ENCODE measurements at regions not wholly inside any gene's neighbourhood (a gene's known extent, or its start where the extent isn't known, plus 50 kb on each side); places are given as distances from the start of the nearest gene placed in this dataset.

GRCh38 chr11:70522593-70523311 lies 124.4 kb downstream of the CTTN start:
- TF ChIP-seq CTCF (IDR thresholded peaks at IDR 0.05), result no peak
- no peaks in the 10 kb centered on the region for H3K4me1 ChIP-seq
- no peaks in the 10 kb centered on the region for H3K9me3 ChIP-seq
- WGBS, 3 donors, result 50 to 64% (median 54%) methylated on average over 26 of the region's 26 CpGs
- H3K27ac ChIP-seq, result no peak overlapping the region
- intact Hi-C loops (cut with DNase I), result no loop called here
- H3K4me3 ChIP-seq, result no peak overlapping the region
- DNase-seq (peak in 1 of 2 donors; percentile 19), ATAC-seq (no peak)
- no peaks in the 10 kb centered on the region for H3K36me3 ChIP-seq (ENCODE audit: insufficient read depth in 1 of 2, low read depth in 1 of 2)
- H3K27me3 ChIP-seq (ENCODE audit: insufficient read depth in 3 of 3, low read length in 2 of 3), result peaks cover 0 to 27% (median 3%) of the 10 kb centered on the region in 3 donors

GRCh38 chr11:70523384-70524095 lies 125.2 kb downstream of the CTTN start:
- DNase-seq (peak in 1 of 2 donors; percentile 22), ATAC-seq (no peak)
- Histone ChIP-seq H3K27ac (no peak overlapping the region), H3K4me3 (no peak overlapping the region), H3K4me1 (no peaks in the 10 kb centered on the region), H3K9me3 (no peaks in the 10 kb centered on the region), H3K36me3 (ENCODE audit: insufficient read depth in 1 of 2, low read depth in 1 of 2) (no peaks in the 10 kb centered on the region), H3K27me3 (ENCODE audit: insufficient read depth in 3 of 3, low read length in 2 of 3) (peaks cover 0 to 21% (median 3%) of the 10 kb centered on the region in 3 donors)
- intact Hi-C loops (cut with DNase I), result no loop called here
- 83 to 84% (median 84%) methylated on average over 15 of the region's 15 CpGs for WGBS, 3 donors
- no peak for TF ChIP-seq CTCF (IDR thresholded peaks at IDR 0.05)

GRCh38 chr11:70524096-70524922 lies 126.0 kb downstream of the CTTN start:
- ATAC-seq, result no peak
- no peak for TF ChIP-seq CTCF (IDR thresholded peaks at IDR 0.05)

GRCh38 chr11:70525006-70525405 lies 126.7 kb downstream of the CTTN start:
- intact Hi-C loops (cut with DNase I), result no loop called here
- WGBS, 3 donors, result 43 to 58% (median 48%) methylated on average over 9 of the region's 9 CpGs
- Histone ChIP-seq H3K4me3 (no peak overlapping the region), H3K27me3 (ENCODE audit: insufficient read depth in 3 of 3, low read length in 2 of 3) (peaks cover 0 to 21% (median 0%) of the 10 kb centered on the region in 3 donors), H3K27ac (no peak overlapping the region), H3K4me1 (no peaks in the 10 kb centered on the region), H3K9me3 (no peaks in the 10 kb centered on the region), H3K36me3 (ENCODE audit: insufficient read depth in 1 of 2, low read depth in 1 of 2) (no peaks in the 10 kb centered on the region)
- TF ChIP-seq CTCF (IDR thresholded peaks at IDR 0.05), result no peak
- DNase-seq (peak in 1 of 2 donors; percentile 25), ATAC-seq (no peak)

More at GRCh38 chr11:70524096-70524922, 126.0 kb downstream of the CTTN start:
- 54 to 58% (median 54%) methylated on average over 21 of the region's 21 CpGs for WGBS, 3 donors
- no peak overlapping the region for H3K27ac ChIP-seq
- no peaks in the 10 kb centered on the region for H3K9me3 ChIP-seq
- H3K4me3 ChIP-seq, result no peak overlapping the region
- no peaks in the 10 kb centered on the region for H3K36me3 ChIP-seq (ENCODE audit: insufficient read depth in 1 of 2, low read depth in 1 of 2)
- intact Hi-C loops (cut with DNase I), result no loop called here
- H3K27me3 ChIP-seq (ENCODE audit: insufficient read depth in 3 of 3, low read length in 2 of 3), result peaks cover 0 to 21% (median 0%) of the 10 kb centered on the region in 3 donors
- H3K4me1 ChIP-seq, result no peaks in the 10 kb centered on the region
- DNase-seq, result peak in 1 of 2 donors; percentile 19
